Calu3 (cell line): ENCODE measurements at regions not wholly inside any gene's neighbourhood (a gene's known extent, or its start where the extent isn't known, plus 50 kb on each side); places are given as distances from the start of the nearest gene placed in this dataset.
"Not testable (repeated sequence)": the region's sequence is repeated elsewhere in the genome, so short reads cannot be mapped to it uniquely, and the experiment has no call there.

ENCODE experiments used
- BruUV-seq: library from RNA; stranded (reverse); fragments of 400-500 nt; replicated peaks from 2 replicates; lab custom pipeline; 2021; lab: Mats Ljungman, UMichigan
- CTCF ChIA-PET: fragments of 300-600 bp; sonication (Branson Sonifier 250); formaldehyde crosslinking; loops from one replicate; lab custom pipeline; 2022; ENCODE audit warnings: antibody characterized with exemption; lab: Charles Lee
- DNase-seq: peaks from one replicate; pipeline ENCODE4 v3.0.0; 2022
- H3K27ac Mint-ChIP-seq: one replicate; pipeline ENCODE4 v1.8.0; 2022; ENCODE audit warnings: mixed read lengths; ENCODE audit not compliant: unreplicated experiment
- H3K27me3 Mint-ChIP-seq: one replicate; pipeline ENCODE4 v1.8.0; 2022; ENCODE audit warnings: mixed read lengths; ENCODE audit not compliant: unreplicated experiment
- H3K36me3 Mint-ChIP-seq: one replicate; pipeline ENCODE4 v1.8.0; 2022; ENCODE audit warnings: mild to moderate bottlenecking, moderate library complexity, mixed read lengths; ENCODE audit not compliant: insufficient read depth, unreplicated experiment
- H3K4me1 Mint-ChIP-seq: one replicate; pipeline ENCODE4 v1.8.0; 2022; ENCODE audit warnings: mild to moderate bottlenecking, low read depth, mixed read lengths; ENCODE audit not compliant: unreplicated experiment
- H3K4me3 Mint-ChIP-seq: one replicate; pipeline ENCODE4 v1.8.0; 2022; ENCODE audit warnings: mild to moderate bottlenecking, low read depth, moderate library complexity, mixed read lengths; ENCODE audit not compliant: unreplicated experiment
- H3K9me3 Mint-ChIP-seq: one replicate; pipeline ENCODE4 v1.8.0; 2022; ENCODE audit warnings: low read depth, mixed read lengths; ENCODE audit not compliant: unreplicated experiment
- intact Hi-C: fragments of 100-400 bp; cut with micrococcal nuclease; formaldehyde crosslinking; loops from one replicate; pipeline ENCODE4 v1.10.0; 2022; ENCODE audit not compliant: unreplicated experiment
- TF ChIP-seq, protein P1 (sequence below): fragments of 200-600 bp; IDR thresholded peaks from one replicate; pipeline ENCODE4 v1.8.0; 2022; ENCODE audit warnings: antibody characterized with exemption; ENCODE audit not compliant: unreplicated experiment

DNA sequence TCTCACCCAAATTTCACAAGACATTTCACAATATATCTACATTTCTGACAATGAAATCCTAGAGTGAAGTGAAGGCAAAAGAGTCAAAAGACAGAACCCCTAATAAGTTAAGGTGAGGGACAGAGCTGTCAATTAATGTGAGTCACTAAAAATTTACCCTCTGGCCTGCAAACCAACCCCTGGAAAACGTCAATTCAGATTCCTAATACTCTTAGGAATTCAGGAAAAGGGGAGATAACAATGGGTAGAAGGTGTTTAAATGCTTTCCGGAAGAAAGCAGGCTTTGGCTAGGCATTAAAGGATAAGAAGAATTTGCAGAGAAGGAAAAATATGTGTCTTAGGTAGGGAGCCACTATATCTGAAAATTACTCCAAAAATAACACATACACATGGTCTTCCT is 299.6 kb downstream of the INHBA start:
- Mint-ChIP-seq H3K36me3 (no peaks in the 10 kb centered on the region), H3K4me3 (no peak overlapping the region), H3K27ac (no peak overlapping the region), H3K27me3 (no peaks in the 10 kb centered on the region), H3K4me1 (peaks cover 20% of the 10 kb centered on the region), H3K9me3 (peaks cover 4% of the 10 kb centered on the region)
- TF ChIP-seq, protein P1, sequence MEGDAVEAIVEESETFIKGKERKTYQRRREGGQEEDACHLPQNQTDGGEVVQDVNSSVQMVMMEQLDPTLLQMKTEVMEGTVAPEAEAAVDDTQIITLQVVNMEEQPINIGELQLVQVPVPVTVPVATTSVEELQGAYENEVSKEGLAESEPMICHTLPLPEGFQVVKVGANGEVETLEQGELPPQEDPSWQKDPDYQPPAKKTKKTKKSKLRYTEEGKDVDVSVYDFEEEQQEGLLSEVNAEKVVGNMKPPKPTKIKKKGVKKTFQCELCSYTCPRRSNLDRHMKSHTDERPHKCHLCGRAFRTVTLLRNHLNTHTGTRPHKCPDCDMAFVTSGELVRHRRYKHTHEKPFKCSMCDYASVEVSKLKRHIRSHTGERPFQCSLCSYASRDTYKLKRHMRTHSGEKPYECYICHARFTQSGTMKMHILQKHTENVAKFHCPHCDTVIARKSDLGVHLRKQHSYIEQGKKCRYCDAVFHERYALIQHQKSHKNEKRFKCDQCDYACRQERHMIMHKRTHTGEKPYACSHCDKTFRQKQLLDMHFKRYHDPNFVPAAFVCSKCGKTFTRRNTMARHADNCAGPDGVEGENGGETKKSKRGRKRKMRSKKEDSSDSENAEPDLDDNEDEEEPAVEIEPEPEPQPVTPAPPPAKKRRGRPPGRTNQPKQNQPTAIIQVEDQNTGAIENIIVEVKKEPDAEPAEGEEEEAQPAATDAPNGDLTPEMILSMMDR, result no peak
- no TSS peak for BruUV-seq
- CTCF ChIA-PET, result no interaction called here
- DNase-seq, result no peak
- intact Hi-C loops, result no loop called here

DNA sequence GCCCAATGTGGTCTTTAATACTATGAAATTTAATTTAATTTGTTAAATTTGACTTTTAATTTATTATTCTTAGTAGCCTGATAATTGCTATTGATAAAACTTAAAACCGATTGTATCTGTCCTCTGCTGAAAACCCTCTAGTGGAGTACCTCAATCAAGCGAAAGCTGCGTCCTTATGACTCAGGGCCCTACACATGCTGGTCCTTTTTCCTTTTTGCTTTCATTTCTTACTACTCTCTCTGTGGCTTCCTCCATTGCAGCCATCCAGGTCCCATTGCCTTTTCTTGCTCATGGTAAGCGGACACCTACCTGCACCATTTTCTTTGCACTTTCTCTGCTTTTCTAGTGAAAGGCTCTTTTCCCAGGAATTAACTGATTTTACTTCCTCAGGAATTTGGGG is 301.1 kb downstream of the INHBA start:
- H3K4me3 Mint-ChIP-seq, result no peak overlapping the region
- TF ChIP-seq, protein P1, result no peak
- H3K4me1 Mint-ChIP-seq, result peaks cover 20% of the 10 kb centered on the region
- BruUV-seq, result no TSS peak
- no peak overlapping the region for H3K27ac Mint-ChIP-seq
- CTCF ChIA-PET, result no interaction called here
- intact Hi-C loops, result no loop called here
- H3K36me3 Mint-ChIP-seq, result no peaks in the 10 kb centered on the region
- H3K27me3 Mint-ChIP-seq, result no peaks in the 10 kb centered on the region
- DNase-seq, result no peak
- H3K9me3 Mint-ChIP-seq, result peaks cover 4% of the 10 kb centered on the region

DNA sequence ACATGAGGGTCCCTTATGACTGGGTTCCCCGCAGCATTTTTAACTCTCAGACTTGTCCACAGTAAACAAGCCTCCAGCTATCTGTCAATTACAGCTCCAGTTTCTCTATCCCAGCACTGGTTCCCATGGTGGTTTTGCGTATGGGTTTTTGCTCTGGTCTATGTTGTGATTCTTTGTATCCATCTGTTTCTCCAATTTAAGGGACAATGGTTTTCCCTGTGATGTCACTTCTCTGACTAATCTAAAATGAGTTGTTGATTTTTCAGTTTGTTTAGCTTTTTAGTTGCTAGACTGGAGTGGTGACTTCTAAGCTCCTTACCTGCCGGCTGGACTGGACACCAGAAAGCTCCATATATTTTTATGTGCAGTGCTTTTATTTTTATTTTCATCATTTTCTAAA is 303.7 kb downstream of the INHBA start:
- Mint-ChIP-seq H3K4me1 (peaks cover 20% of the 10 kb centered on the region), H3K9me3 (peaks cover 6% of the 10 kb centered on the region), H3K4me3 (no peak overlapping the region), H3K36me3 (no peaks in the 10 kb centered on the region), H3K27ac (no peak overlapping the region), H3K27me3 (no peaks in the 10 kb centered on the region)
- BruUV-seq, result no TSS peak
- TF ChIP-seq, protein P1, result no peak
- no peak for DNase-seq
- CTCF ChIA-PET, result no interaction called here
- intact Hi-C loops, result no loop called here

DNA sequence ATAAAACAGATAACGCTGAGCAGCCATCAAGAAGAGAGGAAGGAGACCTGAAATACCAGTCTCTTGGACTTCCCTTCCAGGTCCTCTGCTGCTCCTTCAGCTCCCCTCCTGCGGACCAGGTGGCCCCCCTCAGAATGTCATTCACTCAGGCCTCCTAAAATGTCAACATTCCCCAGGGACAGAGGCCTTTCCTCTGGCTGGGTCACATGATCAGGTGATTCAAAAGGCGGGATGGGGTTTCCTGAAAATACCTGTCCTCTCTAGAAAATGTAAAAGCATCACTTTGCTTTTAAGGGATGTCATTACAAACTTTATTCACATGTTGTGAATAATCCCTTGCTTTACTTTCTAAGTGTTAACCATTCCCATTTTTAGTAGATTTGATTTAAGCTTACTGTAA is 311.1 kb downstream of the INHBA start:
- BruUV-seq, result no TSS peak
- no peaks in the 10 kb centered on the region for H3K27me3 Mint-ChIP-seq
- H3K4me1 Mint-ChIP-seq, result no peaks in the 10 kb centered on the region
- no peak for DNase-seq
- no peak overlapping the region for H3K27ac Mint-ChIP-seq
- TF ChIP-seq, protein P1, result no peak
- no peak overlapping the region for H3K4me3 Mint-ChIP-seq
- no peaks in the 10 kb centered on the region for H3K36me3 Mint-ChIP-seq
- CTCF ChIA-PET, result no interaction called here
- intact Hi-C loops, result no loop called here
- peaks cover 17% of the 10 kb centered on the region for H3K9me3 Mint-ChIP-seq

DNA sequence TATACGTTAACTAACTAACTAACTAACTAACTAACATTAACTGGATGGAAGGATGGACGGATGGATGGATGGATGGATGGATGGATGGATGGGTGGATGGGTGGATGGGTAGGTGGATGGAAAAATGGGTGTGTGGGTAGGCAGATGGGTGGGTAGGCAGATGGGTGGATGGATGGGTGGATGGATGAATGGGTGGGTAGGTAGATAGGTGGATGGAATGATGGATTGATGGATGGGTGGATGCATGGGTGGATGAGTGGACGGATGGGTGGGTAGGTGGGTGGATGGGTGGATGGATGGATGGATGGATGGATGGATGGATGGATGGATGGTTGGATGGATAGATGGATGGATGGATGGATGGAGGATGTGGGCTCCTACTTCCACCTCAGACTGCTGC is 314.0 kb downstream of the INHBA start:
- H3K4me1 Mint-ChIP-seq, H3K27me3 Mint-ChIP-seq, H3K36me3 Mint-ChIP-seq, BruUV-seq, CTCF ChIA-PET, intact Hi-C loops, DNase-seq, H3K27ac Mint-ChIP-seq, H3K4me3 Mint-ChIP-seq: not testable (repeated sequence)
- peaks cover 14% of the 10 kb centered on the region for H3K9me3 Mint-ChIP-seq
